ENCODE measurements at regions not wholly inside any gene's neighbourhood (a gene's known extent, or its start where the extent isn't known, plus 50 kb on each side); places are given as distances from the start of the nearest gene placed in this dataset.

DNA sequence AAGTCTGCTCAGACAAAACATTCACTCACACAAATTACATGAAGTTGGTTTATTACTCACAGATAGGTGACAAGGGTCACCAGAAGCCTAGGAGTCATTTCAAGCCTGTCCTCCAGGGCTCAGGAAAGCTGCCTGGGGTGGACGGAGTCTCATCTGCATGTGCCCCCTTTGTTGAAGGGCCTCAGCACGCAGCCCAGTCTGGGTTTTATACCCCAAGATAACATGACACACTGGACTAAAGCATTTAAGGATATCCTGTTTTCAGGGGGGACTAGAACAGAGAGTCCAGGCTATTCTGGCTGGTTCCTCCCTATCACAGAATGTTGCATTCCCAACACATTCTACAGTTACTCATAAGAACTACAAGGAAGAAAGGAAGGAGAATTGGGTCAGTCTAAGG lies 164.7 kb downstream of the MREG start (continued):
- no peak for TF ChIP-seq AR (CRISPR knock-in tag; IDR thresholded peaks at IDR 0.05)

GRCh38 chr2:215848146-215848545 lies 165.2 kb downstream of the MREG start:
- CTCF ChIA-PET, result no interaction called here
- POLR2A ChIA-PET, result no interaction called here
- peaks cover 5% of the 10 kb centered on the region for H3K36me3 Mint-ChIP-seq
- ATAC-seq, result no peak
- peaks cover 10% of the 10 kb centered on the region for H3K4me1 Mint-ChIP-seq
- no peak for TF ChIP-seq SOX15 (CRISPR knock-in tag; IDR thresholded peaks at IDR 0.05)
- peaks cover 6% of the 10 kb centered on the region for H3K9me3 Mint-ChIP-seq
- H3K27ac Mint-ChIP-seq, result no peak overlapping the region
- H3K27me3 Mint-ChIP-seq (ENCODE audit: low read depth), result no peaks in the 10 kb centered on the region; the same call in 1 of the 2 replicates
- no peak overlapping the region for H3K4me3 Mint-ChIP-seq
- no peak for DNase-seq (ENCODE audit: low spot score)

GRCh38 chr2:215847718-215848117 lies 165.6 kb downstream of the MREG start:
- DNase-seq (ENCODE audit: low spot score) (no peak), ATAC-seq (no peak)
- TF ChIP-seq JUN (CRISPR knock-in tag; IDR thresholded peaks at IDR 0.05) (no peak), ATF1 (CRISPR knock-in tag; IDR thresholded peaks at IDR 0.05) (no peak), MYBL2 (CRISPR knock-in tag; IDR thresholded peaks at IDR 0.05) (no peak), TEAD1 (CRISPR knock-in tag; IDR thresholded peaks at IDR 0.05) (no peak), PREB (CRISPR knock-in tag; IDR thresholded peaks at IDR 0.05; ENCODE audit: borderline replicate concordance) (no peak), JAZF1 (CRISPR knock-in tag; IDR thresholded peaks at IDR 0.05) (no peak), NFE2L1 (CRISPR knock-in tag; IDR thresholded peaks at IDR 0.05) (no peak), HMGA2 (CRISPR knock-in tag; IDR thresholded peaks at IDR 0.05) (no peak), GTF2I (CRISPR knock-in tag; conservative IDR thresholded peaks at IDR 0.05) (no peak)
- TF ChIP-seq, protein P1, sequence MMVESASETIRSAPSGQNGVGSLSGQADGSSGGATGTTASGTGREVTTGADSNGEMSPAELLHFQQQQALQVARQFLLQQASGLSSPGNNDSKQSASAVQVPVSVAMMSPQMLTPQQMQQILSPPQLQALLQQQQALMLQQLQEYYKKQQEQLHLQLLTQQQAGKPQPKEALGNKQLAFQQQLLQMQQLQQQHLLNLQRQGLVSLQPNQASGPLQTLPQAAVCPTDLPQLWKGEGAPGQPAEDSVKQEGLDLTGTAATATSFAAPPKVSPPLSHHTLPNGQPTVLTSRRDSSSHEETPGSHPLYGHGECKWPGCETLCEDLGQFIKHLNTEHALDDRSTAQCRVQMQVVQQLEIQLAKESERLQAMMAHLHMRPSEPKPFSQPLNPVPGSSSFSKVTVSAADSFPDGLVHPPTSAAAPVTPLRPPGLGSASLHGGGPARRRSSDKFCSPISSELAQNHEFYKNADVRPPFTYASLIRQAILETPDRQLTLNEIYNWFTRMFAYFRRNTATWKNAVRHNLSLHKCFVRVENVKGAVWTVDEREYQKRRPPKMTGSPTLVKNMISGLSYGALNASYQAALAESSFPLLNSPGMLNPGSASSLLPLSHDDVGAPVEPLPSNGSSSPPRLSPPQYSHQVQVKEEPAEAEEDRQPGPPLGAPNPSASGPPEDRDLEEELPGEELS (CRISPR knock-in tag; IDR thresholded peaks at IDR 0.05), result no peak
- TF ChIP-seq, protein P2, sequence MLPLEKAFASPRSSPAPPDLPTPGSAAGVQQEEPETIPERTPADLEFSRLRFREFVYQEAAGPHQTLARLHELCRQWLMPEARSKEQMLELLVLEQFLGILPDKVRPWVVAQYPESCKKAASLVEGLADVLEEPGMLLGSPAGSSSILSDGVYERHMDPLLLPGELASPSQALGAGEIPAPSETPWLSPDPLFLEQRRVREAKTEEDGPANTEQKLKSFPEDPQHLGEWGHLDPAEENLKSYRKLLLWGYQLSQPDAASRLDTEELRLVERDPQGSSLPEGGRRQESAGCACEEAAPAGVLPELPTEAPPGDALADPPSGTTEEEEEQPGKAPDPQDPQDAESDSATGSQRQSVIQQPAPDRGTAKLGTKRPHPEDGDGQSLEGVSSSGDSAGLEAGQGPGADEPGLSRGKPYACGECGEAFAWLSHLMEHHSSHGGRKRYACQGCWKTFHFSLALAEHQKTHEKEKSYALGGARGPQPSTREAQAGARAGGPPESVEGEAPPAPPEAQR (CRISPR knock-in tag; IDR thresholded peaks at IDR 0.05), result no peak
- Mint-ChIP-seq H3K36me3 (peaks cover under 1% of the 10 kb centered on the region; the same call in 1 of the 2 replicates), H3K4me1 (peaks cover 10% of the 10 kb centered on the region), H3K4me3 (no peak overlapping the region), H3K27ac (no peak overlapping the region), H3K27me3 (ENCODE audit: low read depth) (no peaks in the 10 kb centered on the region; the same call in 1 of the 2 replicates), H3K9me3 (peaks cover 3% of the 10 kb centered on the region)
- ChIA-PET CTCF (no interaction called here), POLR2A (no interaction called here)

DNA sequence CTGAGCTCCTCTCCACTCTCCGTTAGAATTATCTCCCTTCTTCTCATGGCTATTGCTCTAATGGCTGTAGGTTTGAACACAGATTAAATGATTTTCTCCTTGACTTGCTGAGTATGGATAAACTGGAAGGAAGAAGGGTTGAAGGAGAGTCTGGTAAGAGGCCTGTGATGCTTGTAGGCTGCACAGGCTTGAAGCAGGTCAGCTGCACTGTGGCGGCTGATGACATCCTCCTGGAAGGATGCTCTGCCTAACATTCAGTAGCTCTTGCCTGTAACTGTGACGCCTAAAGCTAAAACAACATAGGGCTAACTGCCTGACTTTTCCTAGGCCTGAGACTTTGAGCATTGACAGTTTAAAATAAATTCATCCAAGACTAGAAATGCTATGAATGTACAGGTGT lies 166.3 kb downstream of the MREG start:
- TF ChIP-seq FOXK1 (CRISPR knock-in tag; IDR thresholded peaks at IDR 0.05), result no peak
- no peak for TF ChIP-seq NR1H2 (CRISPR knock-in tag; IDR thresholded peaks at IDR 0.05)
- TF ChIP-seq, protein P3, sequence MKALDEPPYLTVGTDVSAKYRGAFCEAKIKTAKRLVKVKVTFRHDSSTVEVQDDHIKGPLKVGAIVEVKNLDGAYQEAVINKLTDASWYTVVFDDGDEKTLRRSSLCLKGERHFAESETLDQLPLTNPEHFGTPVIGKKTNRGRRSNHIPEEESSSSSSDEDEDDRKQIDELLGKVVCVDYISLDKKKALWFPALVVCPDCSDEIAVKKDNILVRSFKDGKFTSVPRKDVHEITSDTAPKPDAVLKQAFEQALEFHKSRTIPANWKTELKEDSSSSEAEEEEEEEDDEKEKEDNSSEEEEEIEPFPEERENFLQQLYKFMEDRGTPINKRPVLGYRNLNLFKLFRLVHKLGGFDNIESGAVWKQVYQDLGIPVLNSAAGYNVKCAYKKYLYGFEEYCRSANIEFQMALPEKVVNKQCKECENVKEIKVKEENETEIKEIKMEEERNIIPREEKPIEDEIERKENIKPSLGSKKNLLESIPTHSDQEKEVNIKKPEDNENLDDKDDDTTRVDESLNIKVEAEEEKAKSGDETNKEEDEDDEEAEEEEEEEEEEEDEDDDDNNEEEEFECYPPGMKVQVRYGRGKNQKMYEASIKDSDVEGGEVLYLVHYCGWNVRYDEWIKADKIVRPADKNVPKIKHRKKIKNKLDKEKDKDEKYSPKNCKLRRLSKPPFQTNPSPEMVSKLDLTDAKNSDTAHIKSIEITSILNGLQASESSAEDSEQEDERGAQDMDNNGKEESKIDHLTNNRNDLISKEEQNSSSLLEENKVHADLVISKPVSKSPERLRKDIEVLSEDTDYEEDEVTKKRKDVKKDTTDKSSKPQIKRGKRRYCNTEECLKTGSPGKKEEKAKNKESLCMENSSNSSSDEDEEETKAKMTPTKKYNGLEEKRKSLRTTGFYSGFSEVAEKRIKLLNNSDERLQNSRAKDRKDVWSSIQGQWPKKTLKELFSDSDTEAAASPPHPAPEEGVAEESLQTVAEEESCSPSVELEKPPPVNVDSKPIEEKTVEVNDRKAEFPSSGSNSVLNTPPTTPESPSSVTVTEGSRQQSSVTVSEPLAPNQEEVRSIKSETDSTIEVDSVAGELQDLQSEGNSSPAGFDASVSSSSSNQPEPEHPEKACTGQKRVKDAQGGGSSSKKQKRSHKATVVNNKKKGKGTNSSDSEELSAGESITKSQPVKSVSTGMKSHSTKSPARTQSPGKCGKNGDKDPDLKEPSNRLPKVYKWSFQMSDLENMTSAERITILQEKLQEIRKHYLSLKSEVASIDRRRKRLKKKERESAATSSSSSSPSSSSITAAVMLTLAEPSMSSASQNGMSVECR (CRISPR knock-in tag; IDR thresholded peaks at IDR 0.05; ENCODE audit: borderline replicate concordance), result no peak
- no peak for TF ChIP-seq MXD4 (CRISPR knock-in tag; IDR thresholded peaks at IDR 0.05; ENCODE audit: borderline replicate concordance)
- TF ChIP-seq GTF2I (CRISPR knock-in tag; conservative IDR thresholded peaks at IDR 0.05), result no peak
- no peak for TF ChIP-seq SMAD3 (CRISPR knock-in tag; IDR thresholded peaks at IDR 0.05; ENCODE audit: borderline replicate concordance)
- no peak for TF ChIP-seq ZNF219 (CRISPR knock-in tag; IDR thresholded peaks at IDR 0.05; ENCODE audit: borderline replicate concordance)
- no peak for TF ChIP-seq ZNF423 (CRISPR knock-in tag; IDR thresholded peaks at IDR 0.05)
- ATAC-seq (peak; percentile 39), DNase-seq (ENCODE audit: low spot score) (no peak)
- Mint-ChIP-seq H3K36me3 (no peaks in the 10 kb centered on the region), H3K4me3 (no peak overlapping the region), H3K27ac (no peak overlapping the region), H3K4me1 (peaks cover 8% of the 10 kb centered on the region), H3K27me3 (ENCODE audit: low read depth) (no peaks in the 10 kb centered on the region), H3K9me3 (no peaks in the 10 kb centered on the region)
- POLR2A ChIA-PET, result interaction anchor here (0.5 kb wide), 1 partner anchor 13 kb away, joined by 3 read pairs; no protein-coding TSS in a partner anchor
- CTCF ChIA-PET, result interaction anchor here (1.7 kb wide), 1 partner anchor 19 kb away, joined by 5 read pairs; no protein-coding TSS in a partner anchor
